GM21825 (cell line): ENCODE measurements at regions not wholly inside any gene's neighbourhood (a gene's known extent, or its start where the extent isn't known, plus 50 kb on each side); places are given as distances from the start of the nearest gene placed in this dataset.

ENCODE experiments used
- ATAC-seq: cut with Tn5 transposase; IDR thresholded peaks from one replicate; pipeline ENCODE4 v1.9.1; 2021; ENCODE audit warnings: mild to moderate bottlenecking, moderate library complexity; ENCODE audit not compliant: unreplicated experiment

DNA sequence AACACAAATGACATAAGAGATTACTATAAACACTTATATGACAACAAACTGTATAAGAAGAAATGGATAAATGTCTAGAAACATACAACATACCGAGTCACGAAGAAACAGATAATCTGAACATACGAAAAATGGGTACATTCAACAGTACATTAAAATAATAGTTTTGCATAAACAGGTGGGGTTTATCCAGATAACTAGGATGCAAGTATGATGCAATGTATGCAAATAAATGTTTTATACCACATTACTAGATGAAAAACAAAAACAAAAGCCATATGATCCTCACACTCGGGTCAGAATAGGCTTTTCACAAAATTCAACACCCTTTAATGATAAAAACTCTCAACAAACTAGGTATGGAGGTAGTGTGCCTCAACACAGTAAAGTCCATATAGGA lies 1585.7 kb downstream of the BRINP3 start:
- ATAC-seq: no peak

DNA sequence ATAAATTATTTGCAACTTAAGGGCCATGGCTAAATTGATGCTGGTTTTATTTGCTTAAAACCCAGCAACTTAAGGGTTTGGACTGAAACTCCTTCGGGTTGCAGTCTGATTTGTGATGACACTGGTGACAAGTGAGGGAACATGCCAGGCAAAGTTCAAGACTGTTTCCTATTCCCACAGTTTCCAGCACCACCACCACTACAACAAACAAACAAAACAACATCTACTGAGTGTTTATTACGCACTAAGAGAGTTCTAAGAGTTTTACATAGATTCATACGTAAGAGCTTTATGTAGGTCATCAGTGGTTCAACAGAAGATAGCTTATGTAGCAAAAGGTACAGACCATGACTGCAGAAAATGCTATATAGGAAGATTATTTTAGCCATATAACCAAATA lies 1582.1 kb downstream of the BRINP3 start:
- ATAC-seq: no peak

GRCh38 chr1:188903241-188903640 lies 1574.4 kb downstream of the BRINP3 start:
- ATAC-seq: no peak

GRCh38 chr1:188904201-188904600 lies 1573.5 kb downstream of the BRINP3 start:
- no peak for ATAC-seq

GRCh38 chr1:188906921-188907641 lies 1570.6 kb downstream of the BRINP3 start:
- ATAC-seq: no peak

DNA sequence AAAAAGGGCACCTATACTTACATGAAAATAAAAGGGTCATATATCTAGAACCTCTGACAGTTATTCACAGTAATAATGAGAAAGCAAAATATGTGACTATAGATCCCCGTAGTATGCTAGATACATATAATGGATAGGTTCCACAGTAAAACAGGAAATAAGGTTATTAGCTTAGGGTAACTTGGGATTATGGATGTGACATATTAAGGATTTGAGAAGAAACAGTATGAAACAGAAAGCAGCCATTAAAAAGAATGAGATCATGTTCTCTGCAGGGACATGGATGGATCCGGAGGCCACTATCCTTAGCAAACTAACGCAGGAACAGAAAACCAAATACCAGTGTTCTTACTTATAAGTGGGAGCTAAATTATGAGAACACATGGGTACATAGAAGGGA lies 1547.3 kb downstream of the BRINP3 start:
- ATAC-seq: no peak

DNA sequence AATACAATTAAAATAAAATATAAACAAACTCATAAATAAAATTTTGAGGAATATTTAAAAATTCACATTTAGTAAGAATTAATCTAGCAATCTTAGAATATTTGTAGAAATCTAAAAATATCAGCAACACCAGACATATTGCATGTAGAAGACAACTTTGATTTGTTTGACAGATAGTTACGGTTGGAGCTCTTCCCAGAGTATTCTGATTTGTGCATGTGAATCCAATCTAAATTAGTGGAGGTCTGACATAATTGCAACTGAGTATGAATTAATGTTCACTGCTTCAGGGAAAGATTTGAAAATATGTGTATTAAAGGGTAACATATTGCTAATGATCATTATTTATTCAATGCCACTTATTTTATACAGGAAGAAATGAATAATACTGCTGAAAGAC lies 1546.2 kb downstream of the BRINP3 start:
- no peak for ATAC-seq

- ATAC-seq: no peak
Measured at GRCh38 chr1:188937965-188938551, 1539.6 kb downstream of the BRINP3 start.

DNA sequence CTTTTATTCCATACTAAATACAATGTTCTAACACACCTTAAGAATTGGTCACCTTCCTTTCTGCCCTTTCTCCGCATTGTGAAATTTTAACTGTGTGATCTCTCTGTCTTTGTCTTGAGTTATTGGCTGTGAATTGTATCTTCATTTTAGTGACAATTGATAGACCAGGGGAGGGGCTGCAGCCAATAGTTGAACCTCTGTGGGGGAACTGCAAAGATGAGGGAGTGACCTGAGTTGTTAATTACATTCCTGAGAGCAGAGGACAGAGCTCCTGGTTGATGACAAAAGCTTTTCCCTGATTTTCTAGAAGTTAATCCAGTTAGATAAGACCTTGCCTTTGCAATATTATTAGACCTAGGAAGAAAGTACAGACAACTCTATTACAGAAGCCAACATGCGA lies 1535.7 kb downstream of the BRINP3 start:
- ATAC-seq: no peak

GRCh38 chr1:188949701-188950100 lies 1528.0 kb downstream of the BRINP3 start:
- no peak for ATAC-seq

DNA sequence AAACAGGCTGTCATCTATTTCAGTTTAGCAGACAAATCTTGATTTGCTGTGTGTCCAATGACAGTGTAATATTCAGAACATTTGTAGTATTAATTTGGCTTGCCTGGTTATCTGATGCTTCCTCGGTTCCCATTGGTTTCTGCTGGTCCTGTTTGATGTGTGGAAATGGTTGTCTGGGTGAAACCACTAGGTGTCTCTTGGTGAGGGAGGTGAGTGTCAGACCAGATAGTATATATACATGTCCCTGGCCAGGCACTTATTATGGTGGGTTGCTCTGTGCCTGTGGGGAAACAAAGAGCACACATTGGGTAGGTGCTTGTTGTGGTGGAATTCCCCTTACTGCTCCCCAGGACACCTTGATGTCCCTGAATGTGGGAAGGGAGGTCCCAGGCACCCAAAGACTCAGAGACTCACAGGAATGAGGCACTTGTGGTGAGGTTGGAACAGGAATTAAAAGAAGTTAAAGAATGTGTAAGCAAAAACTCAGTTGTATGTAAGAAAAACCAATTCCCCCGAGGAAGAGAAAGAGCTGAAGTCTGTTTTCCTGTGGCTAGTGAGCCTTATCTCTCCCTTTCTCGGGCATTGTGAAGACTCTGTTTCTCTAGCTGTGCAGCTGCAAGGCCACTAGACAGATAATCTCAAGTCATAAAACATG lies 1519.1 kb downstream of the BRINP3 start:
- no peak for ATAC-seq

DNA sequence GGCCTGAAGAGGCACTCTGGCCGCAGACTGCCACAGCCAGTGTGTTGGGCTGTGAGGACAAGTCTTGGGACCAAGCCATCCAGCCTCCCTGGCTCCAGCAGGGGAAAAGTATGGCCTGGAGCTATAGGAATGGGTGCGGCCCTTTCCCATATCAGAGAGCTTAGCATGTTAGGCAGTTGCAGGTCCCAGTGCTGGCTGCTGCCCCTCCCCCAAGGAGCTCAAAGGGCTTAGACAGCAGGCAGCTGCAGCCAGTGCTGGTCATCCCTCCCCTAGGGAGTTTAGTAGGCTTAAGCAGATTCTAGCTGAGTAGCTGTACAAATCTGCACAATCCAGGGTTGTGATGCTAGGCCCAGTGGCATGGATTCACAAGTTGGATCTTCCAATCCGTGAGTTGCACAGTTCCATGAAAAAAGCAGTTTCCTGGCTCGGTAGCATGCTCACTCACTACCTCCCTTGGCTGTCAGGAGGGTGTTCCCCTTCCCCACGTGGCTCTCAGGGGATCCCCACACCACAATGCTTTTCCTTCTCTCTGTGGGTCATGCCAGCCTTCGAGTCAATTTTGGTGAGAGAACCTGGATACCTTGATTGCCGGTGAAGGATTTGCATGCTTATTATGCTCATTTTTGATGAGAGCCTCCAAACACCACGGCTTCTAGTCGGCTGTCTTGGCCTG lies 1490.8 kb downstream of the BRINP3 start:
- no peak for ATAC-seq

DNA sequence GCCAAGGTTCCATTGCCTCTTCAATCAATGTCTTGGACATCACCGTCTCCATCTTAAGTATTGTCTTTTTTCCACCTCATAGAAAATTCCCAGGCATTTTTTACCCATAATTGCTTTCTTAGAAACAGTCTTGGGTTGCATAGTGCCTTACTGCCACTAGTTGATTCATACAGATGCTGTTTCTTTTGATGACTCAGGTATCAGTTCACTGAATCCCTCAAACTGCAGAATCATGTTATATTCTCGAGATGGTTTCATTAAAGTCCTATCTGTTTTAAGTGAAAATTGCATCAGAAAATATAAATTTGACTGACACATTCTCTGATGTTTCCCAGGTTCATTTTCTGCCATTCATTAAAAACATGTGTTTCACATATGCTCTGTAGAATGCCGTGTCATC lies 1489.1 kb downstream of the BRINP3 start:
- no peak for ATAC-seq

DNA sequence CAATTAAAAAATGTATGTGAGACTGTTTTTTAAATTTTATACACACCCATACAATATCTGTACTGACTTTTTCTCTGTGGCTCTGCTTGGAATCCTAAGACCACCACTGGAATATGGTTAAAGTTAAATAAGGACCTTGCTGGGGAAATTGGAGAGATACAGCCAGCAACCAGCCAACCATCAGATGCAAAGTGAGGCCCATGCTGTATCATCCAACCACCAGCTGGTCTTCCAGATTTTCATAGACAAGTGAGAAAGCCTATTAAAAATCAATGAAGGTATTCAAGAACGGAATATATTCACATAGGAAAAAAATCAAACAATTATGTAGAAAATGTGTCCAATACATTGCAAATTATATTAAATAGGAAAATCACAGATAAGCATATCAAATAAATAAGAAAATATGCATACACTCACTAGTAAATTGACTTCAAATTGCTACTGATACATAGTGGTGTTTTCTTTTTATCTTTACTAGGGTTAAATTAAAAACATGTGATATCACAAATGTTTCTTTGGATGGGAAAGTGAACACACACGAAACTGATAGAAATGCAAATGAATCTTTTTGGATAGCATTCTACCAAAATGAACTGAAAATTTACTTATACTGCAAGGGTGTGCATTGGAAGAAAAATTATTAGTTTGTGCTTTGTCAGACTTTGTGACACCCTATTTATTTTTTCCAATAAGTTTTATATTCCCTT lies 1486.3 kb downstream of the BRINP3 start:
- no peak for ATAC-seq

DNA sequence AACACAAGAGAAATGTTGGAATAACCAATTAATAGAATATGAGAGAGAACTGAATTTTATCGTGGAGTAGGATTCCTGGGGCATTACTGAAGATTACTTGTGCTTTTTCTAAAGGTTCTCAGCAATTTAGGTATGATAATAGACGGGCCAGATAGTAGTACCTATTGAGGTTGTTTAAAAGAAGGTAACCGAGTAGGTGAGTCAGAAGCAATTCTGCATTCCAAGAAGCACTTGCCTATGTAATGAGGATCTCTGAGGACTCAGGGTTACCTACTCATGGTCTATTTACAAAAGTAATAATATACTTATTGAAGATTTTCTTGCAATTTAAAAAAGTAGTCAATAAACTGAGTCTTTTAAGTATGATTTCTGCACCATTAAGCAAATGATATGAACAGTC lies 1469.8 kb downstream of the BRINP3 start:
- ATAC-seq: no peak

DNA sequence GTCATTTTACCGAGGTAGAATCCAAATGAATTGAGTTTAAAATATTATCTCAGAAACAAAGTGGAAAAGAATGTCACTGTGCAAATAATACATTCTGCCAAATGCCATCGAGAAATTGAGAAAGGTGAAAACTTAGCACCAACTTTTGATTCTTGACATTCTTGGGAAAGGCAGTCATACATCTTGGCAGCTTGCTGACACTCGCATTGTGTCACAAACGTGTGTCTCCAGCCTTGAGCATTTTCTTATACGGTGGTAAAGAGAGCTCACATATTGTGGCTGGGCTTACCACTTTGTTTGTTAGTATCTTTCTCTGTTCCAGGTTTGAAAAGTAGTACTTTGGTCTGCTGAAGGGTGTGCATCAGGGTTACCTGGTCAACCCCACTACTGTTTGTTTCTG lies 1456.1 kb downstream of the BRINP3 start:
- ATAC-seq: no peak

GRCh38 chr1:189022015-189022414 lies 1455.6 kb downstream of the BRINP3 start:
- ATAC-seq: no peak

DNA sequence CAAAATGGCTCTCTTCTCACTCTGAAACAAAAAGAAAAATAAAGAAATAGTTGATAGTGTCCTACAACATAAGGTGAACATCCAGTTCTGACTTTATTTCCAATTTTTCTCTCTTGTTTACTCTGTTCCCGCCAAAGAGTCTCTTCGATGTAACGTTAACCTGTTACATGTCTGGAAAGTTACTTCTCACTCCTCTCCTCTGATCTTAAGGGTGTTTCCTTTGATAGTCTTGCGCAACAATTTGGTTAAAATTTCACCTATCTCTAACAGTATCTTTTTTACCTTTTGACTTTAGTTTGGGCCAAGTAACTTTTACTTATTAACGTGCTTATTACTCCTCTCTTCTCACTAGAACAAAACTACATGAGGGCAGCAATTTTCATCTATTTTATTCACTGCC lies 1450.2 kb downstream of the BRINP3 start:
- ATAC-seq: no peak

- no peak for ATAC-seq
Measured at GRCh38 chr1:189033169-189033568, 1444.5 kb downstream of the BRINP3 start.

DNA sequence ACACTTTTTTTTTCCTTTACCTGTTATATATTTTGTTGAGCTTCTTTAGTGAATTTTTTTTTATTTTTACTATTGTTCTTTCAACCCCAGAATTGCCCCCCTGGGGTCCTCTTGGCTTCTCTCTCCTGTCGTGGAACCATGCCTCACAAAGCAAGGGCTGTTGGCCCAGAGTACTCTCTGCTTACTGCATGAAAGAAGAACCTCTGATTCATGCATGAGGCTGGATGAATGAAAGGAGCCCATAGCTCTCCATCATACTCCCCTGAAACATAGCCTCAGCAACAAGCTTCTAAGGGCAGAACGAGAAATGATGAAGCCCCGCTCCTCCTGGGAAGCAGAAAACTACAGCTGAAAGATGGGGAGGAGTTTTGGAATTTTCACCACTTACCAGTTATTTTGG lies 1441.0 kb downstream of the BRINP3 start:
- ATAC-seq: no peak

DNA sequence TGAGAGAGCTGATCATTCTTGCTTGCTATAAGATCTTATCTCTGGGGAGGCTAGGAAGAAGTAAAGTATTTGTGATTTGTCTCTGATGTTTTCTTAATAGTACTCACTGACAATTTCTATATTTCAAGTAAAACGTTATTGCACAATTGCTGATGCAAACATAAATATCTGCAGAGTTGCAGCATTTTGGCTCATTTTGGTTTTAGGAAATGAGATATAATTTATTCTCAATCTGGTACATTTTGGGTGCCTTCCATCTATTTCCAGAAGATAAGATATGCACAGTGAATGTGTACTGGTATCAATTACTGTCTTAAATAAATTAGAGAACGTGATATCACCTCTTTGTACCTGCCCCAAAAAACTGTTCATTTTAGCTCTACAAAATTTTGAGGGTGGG lies 1431.5 kb downstream of the BRINP3 start:
- ATAC-seq: no peak
